Mesenchymal stem cell (in vitro differentiated cells and primary cell): ENCODE measurements at regions not wholly inside any gene's neighbourhood (a gene's known extent, or its start where the extent isn't known, plus 50 kb on each side); places are given as distances from the start of the nearest gene placed in this dataset.

ENCODE experiments used
- DNase-seq: peaks from one replicate; pipeline ENCODE4 v3.0.0-alpha.2; 2013
- H2AFZ ChIP-seq: one replicate; pipeline ENCODE4 v1.6.1; 2013; ENCODE audit warnings: low read depth, mild to moderate bottlenecking, control low read depth, inconsistent platforms, low read length, moderate library complexity
- H2AK5ac ChIP-seq: 2 replicates; pipeline ENCODE4 v1.6.1; 2013; ENCODE audit warnings: low read length, moderate library complexity, mild to moderate bottlenecking, inconsistent platforms; ENCODE audit not compliant: severe bottlenecking
- H2BK120ac ChIP-seq: one replicate; pipeline ENCODE4 v1.6.1; 2013; ENCODE audit warnings: low read depth, mild to moderate bottlenecking, inconsistent platforms, low read length, moderate library complexity
- H2BK12ac ChIP-seq, 2 experiments: one replicate each; pipeline ENCODE4 v1.6.1; 2013; ENCODE audit warnings: inconsistent platforms in 2 of 2, low read length in 2 of 2, mild to moderate bottlenecking in 2 of 2, moderate library complexity in 2 of 2, control low read depth in 1 of 2
- H2BK15ac ChIP-seq: one replicate; pipeline ENCODE4 v1.6.1; 2013; ENCODE audit warnings: mild to moderate bottlenecking, low read depth, inconsistent platforms; ENCODE audit not compliant: poor library complexity, severe bottlenecking
- H2BK5ac ChIP-seq: 2 replicates; pipeline ENCODE4 v1.6.1; 2013; ENCODE audit warnings: low read depth, mild to moderate bottlenecking, low read length, control low read depth, inconsistent platforms; ENCODE audit not compliant: poor library complexity, severe bottlenecking
- H3K14ac ChIP-seq, 2 experiments: one replicate each; pipeline ENCODE4 v1.6.1; 2013; ENCODE audit warnings: inconsistent platforms in 2 of 2, low read length in 2 of 2, control low read depth in 1 of 2, mild to moderate bottlenecking in 1 of 2, moderate library complexity in 1 of 2
- H3K18ac ChIP-seq, 2 experiments: one replicate each; pipeline ENCODE4 v1.6.1; 2013; ENCODE audit warnings: inconsistent platforms in 2 of 2, low read length in 2 of 2, control low read depth in 1 of 2, low read depth in 1 of 2, mild to moderate bottlenecking in 1 of 2
- H3K23ac ChIP-seq, 2 experiments: one replicate each; pipeline ENCODE4 v1.6.1; 2013; ENCODE audit warnings: inconsistent platforms in 2 of 2, low read length in 2 of 2, mild to moderate bottlenecking in 2 of 2, moderate library complexity in 2 of 2, control low read depth in 1 of 2
- H3K27ac ChIP-seq: 2 replicates; pipeline ENCODE4 v1.5.1; 2013; ENCODE audit warnings: mild to moderate bottlenecking, moderate library complexity, low read length, control low read depth, inconsistent platforms; ENCODE audit not compliant: poor library complexity, severe bottlenecking
- H3K27me3 ChIP-seq, 2 experiments: 2 replicates each; pipeline versions ENCODE4 v1.6.1 to v1.7.0; 2013; ENCODE audit warnings: low read length in 2 of 2, mild to moderate bottlenecking in 2 of 2, moderate library complexity in 2 of 2, control low read depth in 1 of 2, inconsistent platforms in 1 of 2; ENCODE audit not compliant: control insufficient read depth in 1 of 2, insufficient read depth in 1 of 2
- H3K36me3 ChIP-seq, 2 experiments: 2 replicates each; pipeline versions ENCODE4 v1.6.1 to v1.7.0; 2013; ENCODE audit warnings: low read length in 2 of 2, control low read depth in 1 of 2, inconsistent platforms in 1 of 2, low read depth in 1 of 2, mild to moderate bottlenecking in 1 of 2; ENCODE audit not compliant: insufficient read depth in 2 of 2, control insufficient read depth in 1 of 2
- H3K4ac ChIP-seq, 2 experiments: one replicate each; pipeline ENCODE4 v1.6.1; 2013; ENCODE audit warnings: inconsistent platforms in 2 of 2, low read length in 2 of 2, mild to moderate bottlenecking in 2 of 2, moderate library complexity in 2 of 2, control low read depth in 1 of 2, low read depth in 1 of 2
- H3K4me1 ChIP-seq: 2 replicates; pipeline ENCODE4 v1.6.1; 2013; ENCODE audit warnings: low read depth, low read length, control low read depth; ENCODE audit not compliant: control insufficient read depth, insufficient read depth
- H3K4me2 ChIP-seq: 2 replicates; pipeline ENCODE4 v1.6.1; 2013; ENCODE audit warnings: low read length, mild to moderate bottlenecking, inconsistent platforms; ENCODE audit not compliant: poor library complexity, severe bottlenecking
- H3K4me3 ChIP-seq, 2 experiments: 2 replicates each; pipeline versions ENCODE4 v1.5.1 to v1.7.0; 2013; ENCODE audit warnings: low read length in 2 of 2, mild to moderate bottlenecking in 2 of 2, control low read depth in 1 of 2, low read depth in 1 of 2; ENCODE audit not compliant: insufficient read depth in 1 of 2
- H3K79me1 ChIP-seq: replicated peaks from 2 replicates; pipeline ENCODE4 v1.6.1; 2013; ENCODE audit warnings: mild to moderate bottlenecking, control low read depth, low read length, inconsistent platforms; ENCODE audit not compliant: poor library complexity, severe bottlenecking
- H3K9ac ChIP-seq: 2 replicates; pipeline ENCODE4 v1.7.0; 2013; ENCODE audit warnings: mild to moderate bottlenecking, low read length, moderate library complexity
- H3K9me3 ChIP-seq: 2 replicates; pipeline ENCODE4 v1.7.0; 2013; ENCODE audit warnings: mild to moderate bottlenecking, low read length; ENCODE audit not compliant: control insufficient read depth
- H4K8ac ChIP-seq: one replicate; pipeline ENCODE4 v1.6.1; 2013; ENCODE audit warnings: inconsistent platforms, mild to moderate bottlenecking, low read length, moderate library complexity
- H4K91ac ChIP-seq: one replicate; pipeline ENCODE4 v1.6.1; 2013; ENCODE audit warnings: mild to moderate bottlenecking, low read length, inconsistent platforms
- WGBS: methylation state at CpG from one replicate; pipeline ENCODE4 v1.1.7; 2013; ENCODE audit warnings: mixed read lengths; 5-methylcytosine and 5-hydroxymethylcytosine counted together

DNA sequence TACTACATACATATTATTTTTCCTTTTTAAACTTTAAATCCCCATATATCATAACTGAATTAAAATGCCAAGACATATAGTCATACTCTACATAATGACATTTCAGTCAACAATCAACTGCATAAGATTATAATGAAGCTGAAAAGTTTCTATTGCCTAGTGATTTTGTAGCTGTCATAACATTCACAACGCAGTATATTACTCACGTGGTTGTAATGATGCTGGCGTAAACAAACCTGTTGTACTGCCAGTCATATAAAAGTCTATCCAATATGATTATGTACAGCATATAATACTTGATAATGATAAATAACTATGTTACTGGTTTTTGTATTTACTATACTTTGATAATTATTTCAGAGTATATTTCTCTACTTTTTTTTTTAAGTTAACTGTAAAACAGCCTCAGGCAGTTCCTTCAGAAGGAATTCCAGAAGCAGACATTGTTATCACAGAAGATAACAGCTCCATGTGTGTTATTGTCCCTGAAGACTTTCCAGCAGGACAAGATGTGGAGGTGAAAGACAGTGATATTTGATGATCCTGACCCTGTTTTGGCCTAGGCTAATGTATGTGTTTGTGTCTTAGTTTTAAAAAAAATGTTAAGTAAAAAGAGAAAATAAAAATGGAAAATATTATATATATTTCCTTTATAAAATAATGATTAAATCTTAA, 443.4 kb upstream of the UBE2E2 start:
- no CpG with 5 or more reads among the region's 3 CpGs for WGBS
- Histone ChIP-seq H3K14ac (no peak overlapping the region), H3K4ac (no peak overlapping the region), H2BK15ac (no peak overlapping the region), H3K79me1 (no peaks in the 10 kb centered on the region), H3K9me3 (peaks cover 8% of the 10 kb centered on the region), H2BK120ac (no peak overlapping the region), H3K4me1 (no peaks in the 10 kb centered on the region), H3K27ac (no peak overlapping the region), H3K23ac (no peak overlapping the region), H3K4me3 (no peak overlapping the region), H3K27me3 (no peaks in the 10 kb centered on the region), H2AK5ac (no peak overlapping the region), H2BK5ac (no peak overlapping the region), H3K4me2 (no peak overlapping the region), H4K91ac (no peak overlapping the region), H2AFZ (no peak overlapping the region), H3K18ac (no peak overlapping the region), H2BK12ac (no peak overlapping the region), H4K8ac (no peak overlapping the region), H3K36me3 (no peaks in the 10 kb centered on the region), H3K9ac (no peak overlapping the region)
- no peak for DNase-seq

DNA sequence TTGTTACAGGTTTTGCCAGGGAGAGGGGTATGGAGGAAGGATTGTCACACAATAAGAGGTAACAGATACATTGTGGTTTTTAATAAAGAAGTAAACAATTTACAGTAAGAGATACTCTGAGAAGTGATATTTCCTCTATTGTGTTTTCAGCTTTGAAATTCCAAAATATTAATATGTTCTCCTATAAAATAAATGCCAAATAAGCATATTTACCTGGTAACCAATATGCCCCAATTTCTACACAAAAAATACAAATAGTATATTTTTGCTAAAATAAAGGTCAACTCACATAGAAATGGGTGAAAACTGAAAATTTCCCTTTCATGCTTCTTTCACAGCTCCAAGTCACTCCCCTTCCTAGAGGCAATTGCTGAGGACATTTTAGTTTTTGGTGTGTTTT, 437.4 kb upstream of the UBE2E2 start:
- Histone ChIP-seq H2BK120ac (no peak overlapping the region), H3K23ac (no peak overlapping the region), H3K4me3 (no peak overlapping the region), H2BK12ac (no peak overlapping the region), H3K27me3 (no peaks in the 10 kb centered on the region), H3K36me3 (no peaks in the 10 kb centered on the region), H3K9me3 (peaks cover 10% of the 10 kb centered on the region), H2BK15ac (no peak overlapping the region), H3K4me2 (no peak overlapping the region), H4K8ac (no peak overlapping the region), H3K27ac (no peak overlapping the region), H3K4me1 (no peaks in the 10 kb centered on the region), H3K18ac (no peak overlapping the region), H2BK5ac (no peak overlapping the region), H2AK5ac (no peak overlapping the region), H3K14ac (no peak overlapping the region), H2AFZ (no peak overlapping the region), H4K91ac (no peak overlapping the region), H3K9ac (no peak overlapping the region), H3K79me1 (no peaks in the 10 kb centered on the region), H3K4ac (no peak overlapping the region)
- no peak for DNase-seq

DNA sequence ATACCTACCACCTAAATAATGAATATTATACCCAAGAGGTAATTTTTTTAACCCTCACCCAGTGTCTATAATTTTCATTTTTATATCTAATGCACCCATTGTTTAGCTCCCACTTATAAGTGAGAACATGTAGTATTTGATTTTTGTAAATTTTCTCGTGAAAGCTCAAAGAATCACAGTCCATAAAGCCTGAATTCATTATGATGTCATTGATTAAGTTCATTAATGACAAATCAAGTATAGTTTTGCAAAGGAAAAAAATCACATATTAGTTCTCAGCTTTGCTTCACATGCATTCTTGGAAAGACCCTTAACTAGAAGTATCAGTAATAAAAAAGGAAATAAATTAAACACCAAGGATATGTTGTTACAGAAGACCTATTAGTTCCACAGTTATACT, 425.3 kb upstream of the UBE2E2 start:
- Histone ChIP-seq H2BK15ac (no peak overlapping the region), H3K14ac (no peak overlapping the region), H3K4me1 (no peaks in the 10 kb centered on the region), H3K18ac (no peak overlapping the region), H4K8ac (no peak overlapping the region), H2BK120ac (no peak overlapping the region), H3K4me3 (no peak overlapping the region), H3K23ac (no peak overlapping the region), H2AK5ac (no peak overlapping the region), H2BK5ac (no peak overlapping the region), H3K79me1 (no peaks in the 10 kb centered on the region), H2AFZ (no peak overlapping the region), H2BK12ac (no peak overlapping the region), H3K36me3 (no peaks in the 10 kb centered on the region), H3K4me2 (no peak overlapping the region), H3K4ac (no peak overlapping the region), H3K9me3 (peaks cover 8% of the 10 kb centered on the region), H4K91ac (no peak overlapping the region), H3K9ac (no peak overlapping the region), H3K27me3 (peaks cover 0 to 3% of the 10 kb centered on the region in 2 experiments), H3K27ac (no peak overlapping the region)
- no CpG with 5 or more reads among the region's 1 CpG for WGBS
- no peak for DNase-seq

DNA sequence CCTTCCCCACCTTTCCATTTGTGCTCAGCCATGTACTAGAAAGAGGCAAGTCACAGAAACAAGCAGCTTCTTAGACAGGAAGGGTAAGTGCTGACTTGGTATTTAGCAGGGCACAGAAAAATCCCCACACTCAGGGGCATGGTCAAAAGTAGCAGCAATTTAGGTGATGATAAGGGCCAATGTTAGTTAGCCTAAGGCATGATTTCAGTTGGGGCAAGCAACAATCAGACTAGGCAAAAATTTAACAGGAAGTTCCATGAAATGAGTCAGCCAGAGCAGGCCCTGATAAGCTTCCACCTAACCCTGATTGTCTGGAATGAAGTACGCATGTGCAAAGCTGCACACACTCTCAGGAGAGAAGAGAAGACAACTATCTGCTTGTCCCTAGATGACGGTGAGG, 423.4 kb upstream of the UBE2E2 start:
- H3K36me3 ChIP-seq, result no peaks in the 10 kb centered on the region
- H4K8ac ChIP-seq, result no peak overlapping the region
- no peak overlapping the region for H3K9ac ChIP-seq
- H3K27me3 ChIP-seq, result peaks cover 0 to 3% of the 10 kb centered on the region in 2 experiments
- H2BK15ac ChIP-seq, result no peak overlapping the region
- WGBS, result 83% methylated on average over 2 of the region's 2 CpGs
- H2BK120ac ChIP-seq, result no peak overlapping the region
- H3K14ac ChIP-seq, result no peak overlapping the region
- H2AK5ac ChIP-seq, result no peak overlapping the region
- no peak for DNase-seq
- H3K27ac ChIP-seq, result no peak overlapping the region
- H2AFZ ChIP-seq, result no peak overlapping the region
- H3K18ac ChIP-seq, result no peak overlapping the region
- H3K4me1 ChIP-seq, result no peaks in the 10 kb centered on the region
- no peak overlapping the region for H3K23ac ChIP-seq
- no peak overlapping the region for H2BK5ac ChIP-seq
- H2BK12ac ChIP-seq, result no peak overlapping the region
- no peak overlapping the region for H4K91ac ChIP-seq
- peaks cover 8% of the 10 kb centered on the region for H3K9me3 ChIP-seq
- H3K79me1 ChIP-seq, result no peaks in the 10 kb centered on the region
- H3K4ac ChIP-seq, result no peak overlapping the region
- H3K4me3 ChIP-seq, result no peak overlapping the region
- H3K4me2 ChIP-seq, result no peak overlapping the region
